HTR-8/SVneo (cell line): ENCODE measurements at regions not wholly inside any gene's neighbourhood (a gene's known extent, or its start where the extent isn't known, plus 50 kb on each side); places are given as distances from the start of the nearest gene placed in this dataset.
"Not testable (repeated sequence)": the region's sequence is repeated elsewhere in the genome, so short reads cannot be mapped to it uniquely, and the experiment has no call there.

Experiments used
- DNase-seq: peaks from one replicate; pipeline ENCODE4 v3.0.0; 2011; ENCODE audit warnings: low spot score, mixed read lengths; ENCODE audit not compliant: insufficient read length
- FAIRE-seq: peaks from 2 replicates; lab custom pipeline; 2011; peaks lifted over from hg19 to GRCh38; lab: Jason Lieb, UNC

GRCh38 chr7:51918581-51918980, 602.0 kb upstream of the COBL start:
- DNase-seq (no peak), FAIRE-seq (no peak)

GRCh38 chr7:51901489-51901840, 584.9 kb upstream of the COBL start:
- no peak for FAIRE-seq
- no peak for DNase-seq

- DNase-seq, FAIRE-seq: not testable (repeated sequence)
Measured at GRCh38 chr7:51900755-51901488, 584.3 kb upstream of the COBL start.

- FAIRE-seq (no peak), DNase-seq (no peak)
Measured at GRCh38 chr7:51899611-51900010, 583.0 kb upstream of the COBL start.

- DNase-seq (no peak), FAIRE-seq (no peak)
Measured at GRCh38 chr7:51882412-51882811, 565.8 kb upstream of the COBL start.

- FAIRE-seq (no peak), DNase-seq (no peak)
Measured at GRCh38 chr7:51881309-51881708, 564.7 kb upstream of the COBL start.

GRCh38 chr7:51878865-51879264, 562.3 kb upstream of the COBL start:
- DNase-seq (no peak), FAIRE-seq (no peak)

- no peak for DNase-seq
- FAIRE-seq: no peak
Measured at GRCh38 chr7:51869452-51869851, 552.8 kb upstream of the COBL start.

- FAIRE-seq: no peak
- DNase-seq: no peak
Measured at GRCh38 chr7:51867117-51867516, 550.5 kb upstream of the COBL start.

- DNase-seq: no peak
- no peak for FAIRE-seq
Measured at GRCh38 chr7:51860305-51860704, 543.7 kb upstream of the COBL start.

GRCh38 chr7:51850126-51850525, 533.5 kb upstream of the COBL start:
- DNase-seq (no peak), FAIRE-seq (no peak)

GRCh38 chr7:51847461-51848134, 531.0 kb upstream of the COBL start:
- DNase-seq: no peak
- no peak for FAIRE-seq

GRCh38 chr7:51839130-51839529, 522.5 kb upstream of the COBL start:
- FAIRE-seq: not testable (repeated sequence)

GRCh38 chr7:51827631-51828030, 511.0 kb upstream of the COBL start:
- no peak for FAIRE-seq

More at GRCh38 chr7:51839130-51839529, 522.5 kb upstream of the COBL start:
- DNase-seq: not testable (repeated sequence)

GRCh38 chr7:51824050-51824449, 507.4 kb upstream of the COBL start:
- no peak for FAIRE-seq
- DNase-seq: no peak

More at GRCh38 chr7:51827631-51828030, 511.0 kb upstream of the COBL start:
- no peak for DNase-seq

- FAIRE-seq (no peak), DNase-seq (no peak)
Measured at GRCh38 chr7:51823437-51823836, 506.8 kb upstream of the COBL start.

GRCh38 chr7:51817694-51818225, 501.2 kb upstream of the COBL start:
- FAIRE-seq (no peak), DNase-seq (no peak)

- not testable (repeated sequence) for FAIRE-seq, DNase-seq
Measured at GRCh38 chr7:51805783-51806431, 489.3 kb upstream of the COBL start.

GRCh38 chr7:51802718-51803117, 486.1 kb upstream of the COBL start:
- DNase-seq: no peak
- FAIRE-seq: no peak

GRCh38 chr7:51797371-51797770, 480.8 kb upstream of the COBL start:
- no peak for DNase-seq

GRCh38 chr7:51792796-51793195, 476.2 kb upstream of the COBL start:
- DNase-seq (no peak), FAIRE-seq (no peak)

More at GRCh38 chr7:51797371-51797770, 480.8 kb upstream of the COBL start:
- FAIRE-seq: no peak
